NT2/D1 (cell line): ENCODE measurements at regions not wholly inside any gene's neighbourhood (a gene's known extent, or its start where the extent isn't known, plus 50 kb on each side); places are given as distances from the start of the nearest gene placed in this dataset.
A peak's percentile ranks its signal among the peaks of the same experiment; 100 is the strongest.

Source experiments
- DNase-seq: peaks from one replicate; pipeline ENCODE4 v3.0.0-alpha.2; 2011; ENCODE audit warnings: low read depth, low spot score
- H3K27me3 ChIP-seq: 2 replicates; pipeline ENCODE4 v1.6.0; 2011; ENCODE audit warnings: mild to moderate bottlenecking; ENCODE audit not compliant: insufficient read length, insufficient read depth
- H3K36me3 ChIP-seq: 2 replicates; pipeline ENCODE4 v1.6.1; 2011; ENCODE audit warnings: mild to moderate bottlenecking, low read length, mixed read lengths; ENCODE audit not compliant: insufficient read depth, insufficient read length
- H3K4me1 ChIP-seq: 2 replicates; pipeline ENCODE4 v1.5.1; 2011; ENCODE audit not compliant: insufficient read depth, insufficient read length
- H3K4me3 ChIP-seq: 2 replicates; pipeline ENCODE4 v1.5.1; 2011; ENCODE audit warnings: low read depth; ENCODE audit not compliant: insufficient read length
- H3K9ac ChIP-seq: 2 replicates; pipeline ENCODE4 v1.6.0; 2011; ENCODE audit warnings: low read depth; ENCODE audit not compliant: insufficient read length
- H3K9me3 ChIP-seq: 2 replicates; pipeline ENCODE4 v1.5.1; 2011; ENCODE audit warnings: mild to moderate bottlenecking, low read length; ENCODE audit not compliant: insufficient read depth
- SUZ12 ChIP-seq: IDR thresholded peaks from 2 replicates; pipeline ENCODE4 v1.6.1; 2011; ENCODE audit not compliant: insufficient read length, insufficient read depth; ENCODE audit errors: extremely low read depth
- YY1 ChIP-seq: IDR thresholded peaks from 2 replicates; pipeline ENCODE4 v1.6.1; 2011; ENCODE audit not compliant: insufficient read length, insufficient read depth
- ZNF274 ChIP-seq: IDR thresholded peaks from 2 replicates; pipeline ENCODE4 v1.6.1; 2011; ENCODE audit warnings: mild to moderate bottlenecking, low read depth, low read length

GRCh38 chr11:115590254-115590653 is 86.0 kb upstream of the CADM1 start:
- H3K9me3 ChIP-seq: peaks cover 13% of the 10 kb centered on the region; the same call in 1 of the 2 replicates
- no peak for TF ChIP-seq YY1
- TF ChIP-seq ZNF274: no peak
- no peak for TF ChIP-seq SUZ12
- H3K4me3 ChIP-seq: no peak overlapping the region
- H3K36me3 ChIP-seq: no peaks in the 10 kb centered on the region
- no peaks in the 10 kb centered on the region for H3K4me1 ChIP-seq
- no peaks in the 10 kb centered on the region for H3K27me3 ChIP-seq
- DNase-seq: no peak
- no peak overlapping the region for H3K9ac ChIP-seq

GRCh38 chr11:115587718-115588342 is 83.6 kb upstream of the CADM1 start:
- Histone ChIP-seq H3K36me3 (no peaks in the 10 kb centered on the region), H3K9me3 (peaks cover 13% of the 10 kb centered on the region; the same call in 1 of the 2 replicates), H3K27me3 (no peaks in the 10 kb centered on the region), H3K4me1 (no peaks in the 10 kb centered on the region), H3K9ac (no peak overlapping the region), H3K4me3 (no peak overlapping the region)
- DNase-seq: no peak
- TF ChIP-seq SUZ12 (no peak), ZNF274 (no peak), YY1 (no peak)

DNA sequence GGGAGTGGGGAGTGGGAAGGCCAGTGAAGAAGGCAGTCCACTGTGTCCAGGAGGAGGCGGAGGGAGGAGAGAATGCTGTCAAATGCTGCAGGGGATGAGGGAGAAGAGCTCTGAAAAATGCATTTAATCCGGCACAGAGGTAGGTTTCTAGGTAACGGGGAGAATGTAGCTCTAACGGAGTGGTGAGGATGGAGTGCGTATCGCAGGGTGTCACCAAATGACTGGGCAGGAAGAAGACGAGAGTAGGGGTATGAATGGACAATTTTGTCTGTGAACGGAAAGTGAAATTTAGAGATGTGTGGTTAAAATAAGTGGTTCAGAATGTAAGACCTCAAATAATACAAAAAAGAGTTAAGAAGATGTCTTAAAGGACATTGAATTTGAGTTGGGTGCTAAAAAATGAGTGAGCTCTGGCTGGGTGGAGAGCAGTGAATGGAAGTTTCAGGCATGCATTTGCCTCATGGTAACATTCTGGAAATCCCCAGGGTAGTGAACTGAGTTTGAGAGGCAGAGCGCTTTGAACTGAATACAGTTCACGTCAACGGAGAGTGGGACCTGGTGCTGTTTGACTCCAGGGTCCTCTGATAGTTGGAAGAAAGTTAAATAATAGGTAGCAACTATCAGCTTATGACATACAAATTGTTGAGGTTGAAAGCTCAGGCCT is 81.3 kb upstream of the CADM1 start:
- no peak for TF ChIP-seq SUZ12
- TF ChIP-seq YY1: no peak
- TF ChIP-seq ZNF274: no peak
- H3K27me3 ChIP-seq: no peaks in the 10 kb centered on the region
- no peak for DNase-seq
- H3K4me1 ChIP-seq: peaks cover 6% of the 10 kb centered on the region
- peaks cover 13% of the 10 kb centered on the region; the same call in 1 of the 2 replicates for H3K9me3 ChIP-seq
- no peak overlapping the region for H3K4me3 ChIP-seq
- no peak overlapping the region for H3K9ac ChIP-seq
- H3K36me3 ChIP-seq: no peaks in the 10 kb centered on the region

DNA sequence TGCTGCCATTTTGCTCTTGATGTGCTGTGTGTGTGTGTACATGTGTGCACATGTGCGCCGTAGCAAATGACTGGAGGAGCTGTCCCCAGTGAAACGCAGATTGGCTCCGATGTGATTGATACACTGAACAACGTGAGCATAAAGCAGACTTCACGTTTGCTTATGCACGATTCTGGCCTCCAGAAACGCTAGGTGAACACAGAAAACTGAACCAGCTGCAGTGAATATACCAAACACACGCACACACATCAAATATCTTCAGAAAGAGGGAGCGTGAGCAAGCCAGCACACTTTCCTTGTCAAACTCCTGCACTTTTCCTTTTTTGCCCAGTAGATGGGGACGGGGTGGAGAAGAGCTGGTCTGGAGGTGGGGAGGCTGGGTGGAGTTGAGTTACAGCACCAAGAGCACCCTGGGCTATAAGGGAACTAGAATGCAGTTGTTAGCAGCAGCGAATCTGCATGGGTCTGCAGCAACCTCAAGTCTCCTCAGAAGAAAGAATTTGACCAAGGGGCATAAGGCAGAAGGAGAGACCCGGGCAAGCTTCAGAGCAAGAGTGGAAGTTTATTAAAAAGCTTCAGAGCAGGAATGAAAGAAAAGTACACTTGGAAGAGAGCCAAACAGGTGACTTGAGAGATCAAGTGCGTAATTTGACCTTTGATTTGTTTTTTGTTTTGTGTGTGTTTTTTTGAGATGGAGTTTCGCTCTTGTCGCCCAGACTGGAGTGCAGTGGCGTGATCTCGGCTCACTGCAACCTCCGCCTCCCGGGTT is 77.8 kb upstream of the CADM1 start:
- Histone ChIP-seq H3K36me3 (no peaks in the 10 kb centered on the region), H3K9ac (no peak overlapping the region), H3K4me1 (peaks cover 6% of the 10 kb centered on the region), H3K27me3 (no peaks in the 10 kb centered on the region), H3K4me3 (no peak overlapping the region), H3K9me3 (no peaks in the 10 kb centered on the region)
- peak; percentile 33 for DNase-seq
- TF ChIP-seq YY1: no peak
- no peak for TF ChIP-seq SUZ12
- TF ChIP-seq ZNF274: no peak

DNA sequence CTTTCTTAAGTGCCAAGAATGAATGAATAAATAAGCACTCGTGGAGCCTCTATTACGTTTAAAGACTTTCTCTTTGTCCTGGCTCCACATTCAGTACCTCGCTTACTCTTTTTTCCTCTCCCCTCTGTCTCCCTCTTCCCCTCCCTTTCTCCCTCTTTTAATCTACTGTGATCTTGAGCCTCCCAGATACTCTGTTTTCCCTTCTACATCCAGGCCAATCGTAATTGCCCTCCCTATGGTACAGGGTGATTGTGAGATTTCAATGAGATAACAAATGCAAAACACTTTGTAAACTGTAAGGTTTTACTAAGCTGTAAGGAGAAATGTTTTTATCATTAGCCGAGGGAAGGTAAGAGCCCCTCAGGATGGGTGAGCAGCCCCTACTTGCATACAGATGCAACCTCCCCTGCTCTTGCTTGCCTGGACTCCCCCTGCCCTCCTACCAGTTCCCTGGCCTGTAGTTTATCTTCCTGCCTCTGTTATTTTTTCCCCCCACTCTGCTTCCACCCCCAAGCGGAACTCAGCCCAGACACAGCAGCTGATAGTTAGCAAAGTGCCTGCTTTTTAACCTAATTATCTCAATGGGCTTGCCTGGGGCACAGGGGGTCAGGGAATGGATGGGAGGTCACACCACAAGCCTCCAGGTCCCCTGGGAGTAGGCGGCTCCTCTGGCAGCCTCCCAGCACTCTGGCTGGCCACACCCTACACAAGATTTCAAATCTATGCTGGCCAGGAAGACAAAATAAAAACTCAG is 76.9 kb upstream of the CADM1 start:
- H3K27me3 ChIP-seq: no peaks in the 10 kb centered on the region
- TF ChIP-seq SUZ12 (no peak), ZNF274 (no peak), YY1 (no peak)
- DNase-seq: peak; percentile 16
- peaks cover 6% of the 10 kb centered on the region for H3K4me1 ChIP-seq
- no peaks in the 10 kb centered on the region for H3K9me3 ChIP-seq
- no peak overlapping the region for H3K4me3 ChIP-seq
- H3K9ac ChIP-seq: no peak overlapping the region
- H3K36me3 ChIP-seq: no peaks in the 10 kb centered on the region

DNA sequence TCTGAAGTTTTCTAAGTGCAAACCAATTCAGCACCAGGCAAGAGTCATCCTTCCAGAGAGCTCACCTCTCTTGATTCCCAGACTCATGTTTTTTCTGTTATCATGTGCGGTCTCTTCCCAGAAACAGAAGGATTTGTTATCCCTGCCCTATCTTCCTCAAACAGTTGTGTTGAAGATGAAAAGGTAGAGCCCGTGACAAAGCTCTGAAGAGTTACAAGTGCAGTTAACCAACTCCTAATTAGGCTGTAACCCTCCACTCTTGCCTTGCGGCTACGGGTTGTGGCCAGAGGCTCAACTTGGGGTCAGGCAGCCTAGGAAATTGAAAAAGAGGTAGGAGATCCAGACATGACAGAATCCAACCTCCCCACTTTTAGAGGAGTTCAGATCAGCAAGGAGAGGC is 76.2 kb upstream of the CADM1 start:
- Histone ChIP-seq H3K4me1 (peaks cover 6% of the 10 kb centered on the region), H3K36me3 (no peaks in the 10 kb centered on the region), H3K9me3 (no peaks in the 10 kb centered on the region), H3K9ac (no peak overlapping the region), H3K27me3 (no peaks in the 10 kb centered on the region), H3K4me3 (no peak overlapping the region)
- DNase-seq: no peak
- no peak for TF ChIP-seq SUZ12
- TF ChIP-seq YY1: no peak
- no peak for TF ChIP-seq ZNF274

- Histone ChIP-seq H3K27me3 (peaks cover 5% of the 10 kb centered on the region), H3K4me3 (no peak overlapping the region), H3K4me1 (peaks cover 6% of the 10 kb centered on the region), H3K36me3 (no peaks in the 10 kb centered on the region), H3K9ac (no peak overlapping the region), H3K9me3 (no peaks in the 10 kb centered on the region)
- TF ChIP-seq YY1 (no peak), ZNF274 (no peak), SUZ12 (no peak)
- no peak for DNase-seq
Measured at GRCh38 chr11:115579181-115579825, 75.1 kb upstream of the CADM1 start.
